ENCODE measurements at regions not wholly inside any gene's neighbourhood (a gene's known extent, or its start where the extent isn't known, plus 50 kb on each side); places are given as distances from the start of the nearest gene placed in this dataset.

- no peak for DNase-seq
Measured at GRCh38 chr13:77422724-77423123, 95.8 kb upstream of the MYCBP2 start.

- DNase-seq: no peak
Measured at GRCh38 chr13:77417897-77418296, 91.0 kb upstream of the MYCBP2 start.

DNA sequence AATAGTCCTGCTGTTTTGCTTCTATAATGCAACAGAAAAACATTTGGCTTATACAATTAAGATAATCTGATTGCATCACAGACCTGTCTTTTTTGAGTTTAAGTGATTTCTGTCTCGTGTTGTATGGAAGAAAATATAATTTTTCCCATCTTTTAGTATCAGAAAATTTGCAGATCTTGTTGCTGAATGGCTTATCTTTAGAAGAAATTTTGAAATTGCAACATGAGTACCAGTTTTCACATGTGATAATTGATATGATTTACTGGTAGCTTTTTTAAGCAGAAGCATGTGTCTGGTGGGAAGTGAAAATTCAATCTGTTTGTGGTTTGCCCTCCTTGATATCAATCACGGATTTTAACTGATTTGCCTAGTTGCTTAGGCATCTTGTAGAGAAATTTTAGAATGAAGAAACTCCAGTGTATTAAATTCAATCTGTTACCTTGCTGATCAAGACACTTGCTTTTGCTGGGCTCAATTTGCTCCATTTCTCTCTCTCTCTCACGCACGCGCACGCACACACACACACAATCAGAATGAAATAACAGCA is 89.8 kb upstream of the MYCBP2 start:
- no peak for DNase-seq

- DNase-seq: no peak
Measured at GRCh38 chr13:77415253-77416071, 88.6 kb upstream of the MYCBP2 start.

DNA sequence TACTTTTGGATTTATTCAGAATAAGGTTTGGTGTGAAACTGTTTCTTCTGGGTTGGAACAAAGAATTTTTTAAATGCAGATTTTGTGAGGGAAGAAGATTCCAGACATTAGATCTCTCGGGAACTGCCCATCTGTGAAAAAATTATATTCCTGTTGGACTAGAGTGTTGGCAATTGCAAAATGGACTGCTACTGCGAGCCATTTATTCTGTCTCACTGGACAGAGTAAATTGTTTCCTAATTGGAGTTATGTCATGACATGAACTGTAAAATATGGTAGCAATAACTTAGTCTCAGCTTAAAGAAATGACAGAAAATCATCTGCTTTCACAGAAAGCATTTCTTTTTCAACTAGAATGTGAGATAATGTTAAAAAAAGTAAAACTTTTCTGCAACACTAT is 86.0 kb upstream of the MYCBP2 start:
- DNase-seq: no peak

- DNase-seq: no peak
Measured at GRCh38 chr13:77412116-77412635, 85.3 kb upstream of the MYCBP2 start.

GRCh38 chr13:77409412-77409811 is 82.5 kb upstream of the MYCBP2 start:
- no peak for DNase-seq

DNA sequence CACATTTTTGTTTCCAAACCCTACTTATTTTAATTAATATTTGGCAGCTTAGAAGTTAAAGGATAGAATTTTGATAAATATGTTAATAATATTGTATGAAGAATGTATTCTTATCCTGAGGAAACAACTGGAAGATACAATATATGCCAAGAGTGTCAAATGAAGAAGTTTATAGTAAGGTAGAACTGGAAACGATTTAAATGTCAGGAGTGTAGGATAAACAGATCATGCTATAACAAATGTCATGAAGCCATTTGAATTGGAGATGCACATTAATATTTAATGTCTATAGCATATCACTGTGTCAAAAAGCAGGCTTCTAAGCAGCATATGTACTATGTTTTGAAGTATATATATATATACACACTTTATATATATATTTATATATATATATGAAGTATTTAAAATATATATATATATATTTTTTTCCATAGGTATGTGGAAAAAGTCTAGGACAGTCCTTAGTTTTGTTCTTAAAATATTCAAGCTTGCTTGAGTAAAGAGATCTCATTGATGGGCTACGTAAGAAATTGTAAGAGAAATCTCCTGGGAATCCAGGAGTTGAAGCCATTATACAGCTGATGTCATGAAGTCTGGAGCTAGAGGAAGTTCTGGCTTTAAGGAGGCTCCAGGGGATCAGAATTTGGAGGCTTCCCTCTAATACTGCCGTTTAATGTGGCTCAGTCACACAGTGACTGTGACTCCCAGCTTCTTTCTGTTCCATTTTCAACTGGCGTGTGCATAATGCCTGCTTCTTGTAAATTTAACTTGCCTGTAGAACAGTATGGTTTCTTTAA is 79.9 kb upstream of the MYCBP2 start:
- no peak for DNase-seq

DNA sequence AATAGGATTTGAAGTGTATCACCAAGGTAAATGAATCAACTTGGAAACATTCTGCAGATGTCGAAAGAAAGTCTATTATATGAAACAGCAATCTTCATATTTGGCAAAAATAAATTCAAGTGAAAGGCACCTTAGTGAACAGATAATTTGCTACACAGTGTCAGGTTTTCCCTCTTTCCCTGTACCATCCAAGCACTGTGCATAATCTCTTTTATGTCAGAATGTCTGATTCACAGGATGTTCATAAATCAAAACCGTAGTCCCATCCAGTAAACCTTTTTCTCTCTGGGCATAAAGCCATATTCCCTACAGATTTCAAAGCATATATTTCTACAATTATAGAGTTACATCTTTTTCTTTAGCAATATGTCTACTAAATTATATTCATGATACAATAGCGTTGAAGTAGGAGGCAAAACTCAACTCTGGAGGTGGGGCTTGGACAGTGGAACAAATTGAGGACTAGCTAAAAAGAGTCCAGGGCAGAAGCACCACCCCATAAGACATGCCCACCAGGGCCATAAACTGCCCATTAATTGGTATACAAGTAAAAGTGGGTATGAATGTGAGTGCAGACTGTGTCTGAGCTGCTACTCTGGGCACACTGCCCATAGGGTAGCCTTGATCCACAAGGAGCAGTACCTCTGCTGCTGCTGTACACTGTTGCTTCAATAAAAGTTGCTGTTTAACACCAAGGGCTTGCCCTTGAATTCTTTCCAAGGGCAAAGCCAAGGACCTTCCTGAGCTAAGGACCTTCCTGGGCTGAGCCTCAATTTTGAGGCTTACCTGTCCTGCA is 72.1 kb upstream of the MYCBP2 start:
- no peak for DNase-seq

DNA sequence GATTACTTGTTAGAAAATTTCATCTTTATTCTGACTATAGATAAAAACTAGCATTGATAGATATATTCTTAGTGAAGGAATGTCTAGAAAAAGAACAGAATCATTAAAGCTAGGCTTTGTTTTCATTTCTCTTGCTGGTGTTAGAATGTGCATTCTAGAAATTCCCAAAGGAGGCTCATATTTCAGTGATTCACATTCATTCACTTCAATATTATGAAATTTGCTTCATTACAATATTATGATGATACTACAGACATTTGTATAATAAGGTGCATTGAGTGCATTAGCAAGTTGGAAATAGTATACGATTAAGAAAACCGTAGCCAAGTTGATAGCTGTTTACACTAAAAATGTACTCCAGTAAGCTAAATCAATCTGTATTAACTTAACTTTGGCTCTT is 70.7 kb upstream of the MYCBP2 start:
- DNase-seq: no peak

GRCh38 chr13:77391475-77391874 is 64.6 kb upstream of the MYCBP2 start:
- no peak for DNase-seq

DNA sequence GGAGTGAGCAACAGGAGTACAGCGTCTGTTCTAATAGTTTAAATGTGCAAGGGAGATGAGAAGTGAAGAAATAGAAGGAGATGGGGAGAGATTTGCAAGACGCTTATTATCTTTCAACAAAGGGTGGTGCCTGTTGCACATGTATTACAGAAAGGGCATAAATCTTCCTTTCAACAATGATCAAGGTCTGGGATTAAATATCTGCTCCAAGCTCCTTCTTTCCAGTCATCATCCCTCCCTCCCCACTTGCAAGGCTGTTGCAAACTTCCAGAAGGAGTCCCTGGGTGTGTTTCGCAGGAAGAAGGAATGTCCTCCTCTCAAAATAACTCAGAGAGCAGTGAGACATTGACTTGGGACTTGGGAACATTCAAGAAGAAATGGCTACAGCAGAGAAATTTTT is 63.5 kb upstream of the MYCBP2 start:
- no peak for DNase-seq

GRCh38 chr13:77389625-77390000 is 62.7 kb upstream of the MYCBP2 start:
- peak; percentile 62 for DNase-seq

DNA sequence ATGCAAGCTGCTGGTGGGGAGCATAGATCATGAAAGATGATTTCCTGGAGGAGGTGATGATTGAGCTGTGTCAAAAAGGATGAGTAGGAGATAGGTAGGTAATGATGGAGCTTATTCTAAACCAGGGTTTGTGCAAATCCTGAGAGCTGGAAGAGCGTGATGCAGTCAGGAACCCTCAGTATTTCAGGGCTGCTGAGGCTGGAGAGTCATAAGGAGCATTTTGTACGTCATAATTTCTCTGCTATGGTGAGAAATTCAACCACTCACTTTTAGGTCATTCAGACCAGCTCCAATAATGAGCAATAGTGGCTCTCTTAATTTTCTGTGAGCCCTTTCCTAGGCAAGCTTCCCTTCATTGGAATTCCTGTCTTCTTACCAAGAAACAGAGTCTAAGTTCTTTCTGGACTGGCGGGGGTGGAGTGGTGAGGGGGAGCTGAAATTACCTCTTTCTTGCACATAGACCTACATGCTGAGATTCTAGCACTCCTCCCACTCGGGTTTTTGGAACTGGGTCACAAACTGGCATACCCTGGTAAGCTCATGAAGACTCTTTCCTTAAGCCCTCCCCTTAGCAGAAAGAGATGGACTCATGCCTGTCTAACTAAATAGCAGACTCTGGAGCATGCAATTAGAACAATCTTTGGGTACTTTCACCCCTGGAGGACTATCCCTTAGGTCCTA is 62.2 kb upstream of the MYCBP2 start:
- peak; percentile 13 for DNase-seq

DNA sequence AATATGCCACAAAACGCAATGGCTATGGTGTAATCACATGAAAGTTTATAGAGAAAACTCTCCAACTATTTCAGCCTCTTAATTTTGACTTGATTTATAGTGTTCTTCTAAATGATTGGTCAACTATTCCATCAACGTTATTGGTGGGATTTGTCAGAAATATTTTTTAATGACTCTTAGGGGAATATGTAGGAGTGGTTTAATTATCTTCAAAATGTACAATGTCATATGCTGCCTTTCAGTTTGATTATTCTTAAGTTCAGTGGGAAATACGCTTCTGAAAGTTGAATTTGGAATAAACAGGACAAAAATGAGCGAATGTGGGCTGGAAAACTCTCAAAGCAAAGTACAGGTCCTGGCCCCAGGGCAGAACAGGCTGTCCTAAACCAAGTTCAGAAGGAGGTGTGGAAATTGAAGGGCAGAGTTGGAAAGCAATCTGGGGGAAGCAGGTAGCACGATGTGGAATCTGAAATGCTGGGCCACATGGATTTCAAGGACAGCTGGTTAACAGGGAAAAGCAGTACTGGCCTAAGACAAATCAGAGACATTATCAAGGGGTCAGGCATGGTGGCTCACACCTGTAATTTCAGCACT is 60.8 kb upstream of the MYCBP2 start:
- no peak for DNase-seq

DNA sequence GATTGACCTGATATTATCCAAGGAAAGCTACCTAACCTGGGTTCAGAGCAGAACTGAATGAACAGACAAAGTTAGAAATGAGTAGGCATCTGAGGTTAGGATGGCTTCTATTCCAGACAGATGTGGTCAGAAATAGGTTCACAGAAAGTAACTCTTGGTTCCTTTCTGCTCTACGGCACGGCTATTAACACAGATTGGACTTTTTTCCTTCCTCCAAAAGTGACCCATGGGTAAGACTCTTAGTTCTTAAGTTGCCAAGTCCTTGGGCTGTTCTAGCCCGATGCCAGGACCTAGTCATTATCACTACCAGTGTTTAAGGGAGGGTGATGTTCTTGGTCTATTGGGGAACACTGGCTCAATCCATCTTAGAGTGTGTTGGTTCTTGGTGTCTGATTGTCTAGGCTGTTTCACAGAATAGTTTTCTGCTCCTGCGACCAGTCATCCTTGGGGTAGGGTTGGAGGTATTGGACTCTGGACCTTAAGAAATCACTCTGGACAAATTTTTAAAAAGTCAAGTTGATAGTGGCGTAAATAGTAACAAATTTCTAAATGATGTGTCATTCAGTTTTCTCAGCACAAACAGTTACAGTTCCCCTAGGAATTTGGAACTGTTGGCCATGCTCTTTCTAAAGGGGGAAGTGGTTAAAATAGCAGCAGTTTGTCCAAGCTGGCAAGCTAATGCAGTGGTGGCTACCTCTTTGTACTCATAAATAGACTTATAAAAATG is 60.1 kb upstream of the MYCBP2 start:
- peak; percentile 29 for DNase-seq

DNA sequence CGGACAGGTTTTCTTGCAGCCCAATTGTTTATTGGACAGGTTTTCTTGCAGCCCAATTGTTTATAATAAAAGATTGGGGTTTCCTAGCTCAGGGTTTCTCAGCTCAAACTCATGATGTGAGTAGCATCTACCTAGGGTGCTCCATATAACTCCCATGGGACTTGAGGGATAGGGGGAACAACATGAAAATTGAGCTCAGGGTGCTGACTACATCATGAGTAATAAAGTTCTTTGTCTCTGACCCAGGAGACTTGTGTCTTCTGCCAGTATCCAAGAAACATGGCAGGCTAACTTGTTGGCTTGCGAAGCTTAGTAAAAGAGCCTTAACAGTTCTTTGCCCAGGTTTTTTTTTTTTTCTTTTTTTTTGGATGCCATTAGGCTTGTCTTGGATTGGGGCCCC is 59.2 kb upstream of the MYCBP2 start:
- no peak for DNase-seq

DNA sequence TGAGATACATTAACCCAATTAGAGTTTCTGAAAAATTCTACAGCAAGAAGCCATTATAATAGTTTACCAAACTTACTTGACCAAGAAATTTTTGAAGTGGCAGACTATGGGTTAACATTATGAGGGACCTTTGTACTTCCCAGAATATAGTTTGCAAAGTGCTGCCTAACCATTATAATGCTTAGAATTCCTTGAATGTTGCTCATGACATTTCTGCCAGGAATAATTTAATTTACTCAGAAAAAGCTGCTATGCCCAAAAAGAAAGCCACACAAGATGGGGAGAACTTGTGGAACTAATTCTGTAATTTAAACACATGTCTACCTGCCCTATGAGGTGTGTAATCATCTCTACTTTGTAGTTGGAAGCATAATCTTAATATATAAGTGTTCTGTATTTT is 58.1 kb upstream of the MYCBP2 start:
- DNase-seq: no peak

DNA sequence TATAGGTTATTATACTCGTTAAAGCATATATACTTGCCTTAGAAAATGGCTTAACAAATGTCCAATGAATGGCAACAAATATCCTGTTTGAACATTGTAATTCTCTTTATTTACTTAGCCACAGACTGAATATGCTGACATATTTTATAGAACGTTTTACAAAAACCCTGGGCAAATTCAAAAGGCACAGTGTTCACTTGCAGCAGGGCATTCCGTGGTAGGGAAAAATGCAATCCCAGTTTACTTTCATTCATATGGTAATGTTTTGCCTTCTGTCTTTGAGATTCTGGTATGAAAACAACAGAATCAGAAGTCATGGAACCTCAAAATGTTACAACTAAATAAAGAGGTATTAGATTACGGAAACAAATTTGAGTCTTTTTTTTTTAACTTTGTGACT is 56.2 kb upstream of the MYCBP2 start:
- no peak for DNase-seq

- no peak for DNase-seq
Measured at GRCh38 chr13:77381059-77381458, 54.2 kb upstream of the MYCBP2 start.

- no peak for DNase-seq
Measured at GRCh38 chr13:77379508-77379907, 52.6 kb upstream of the MYCBP2 start.
